ENCODE measurements at regions not wholly inside any gene's neighbourhood (a gene's known extent, or its start where the extent isn't known, plus 50 kb on each side); places are given as distances from the start of the nearest gene placed in this dataset.

GRCh38 chr10:10346390-10347150, 671.1 kb upstream of the CELF2 start:
- TF ChIP-seq CTCF (IDR thresholded peaks at IDR 0.05): no peak
- no peak for TF ChIP-seq POLR2A (IDR thresholded peaks at IDR 0.05)
